KMS-11 (cell line): ENCODE measurements at regions not wholly inside any gene's neighbourhood (a gene's known extent, or its start where the extent isn't known, plus 50 kb on each side); places are given as distances from the start of the nearest gene placed in this dataset.

ENCODE experiments used
- H2AFZ ChIP-seq: fragments of 200-600 bp; sonication (generic); 2 replicates; pipeline ENCODE4 v1.6.1; 2016; ENCODE audit warnings: antibody characterized with exemption, mixed run types, low read depth
- H3K27ac ChIP-seq: fragments of 200-600 bp; sonication (generic); 2 replicates; pipeline ENCODE4 v1.6.1; 2016; ENCODE audit warnings: mild to moderate bottlenecking, mixed run types
- H3K27me3 ChIP-seq: fragments of 200-600 bp; sonication (generic); 2 replicates; pipeline ENCODE4 v1.6.1; 2017; ENCODE audit warnings: mild to moderate bottlenecking, low read depth, mixed run types, moderate library complexity; ENCODE audit not compliant: insufficient read depth
- H3K36me3 ChIP-seq: fragments of 200-600 bp; sonication (generic); 2 replicates; pipeline ENCODE4 v1.6.1; 2017; ENCODE audit warnings: mild to moderate bottlenecking, mixed run types; ENCODE audit not compliant: insufficient read depth
- H3K4me1 ChIP-seq: fragments of 200-600 bp; sonication (generic); 2 replicates; pipeline ENCODE4 v1.6.1; 2016; ENCODE audit warnings: mild to moderate bottlenecking, low read depth, mixed run types; ENCODE audit not compliant: poor library complexity, severe bottlenecking
- H3K4me2 ChIP-seq: fragments of 200-600 bp; sonication (generic); 2 replicates; pipeline ENCODE4 v1.7.0; 2016; ENCODE audit warnings: mild to moderate bottlenecking, mixed run types
- H3K4me3 ChIP-seq: fragments of 200-600 bp; sonication (generic); IDR thresholded peaks from 2 replicates; pipeline ENCODE4 v1.6.1; 2017; ENCODE audit warnings: low read depth, low read length, mixed read lengths; ENCODE audit not compliant: insufficient read depth
- H3K79me2 ChIP-seq: fragments of 200-600 bp; sonication (generic); 2 replicates; pipeline ENCODE4 v1.6.1; 2016; ENCODE audit warnings: low read depth, mixed run types; ENCODE audit not compliant: insufficient read depth
- H3K9ac ChIP-seq: fragments of 200-600 bp; sonication (generic); 2 replicates; pipeline ENCODE4 v1.6.1; 2016; ENCODE audit warnings: mild to moderate bottlenecking, mixed run types
- H4K20me1 ChIP-seq: fragments of 200-600 bp; sonication (generic); 2 replicates; pipeline ENCODE4 v1.6.1; 2016; ENCODE audit warnings: mild to moderate bottlenecking, mixed run types; ENCODE audit not compliant: insufficient read depth
- CTCF ChIP-seq: fragments of 200-600 bp; sonication (generic); conservative IDR thresholded peaks from 2 replicates; pipeline ENCODE4 v1.6.1; 2017; ENCODE audit warnings: low read depth, mild to moderate bottlenecking, antibody characterized with exemption, low read length, moderate library complexity, mixed read lengths

GRCh38 chr3:94414418-94414817 lies 351.6 kb downstream of the NSUN3 start:
- Histone ChIP-seq H4K20me1 (no peaks in the 10 kb centered on the region), H3K79me2 (no peaks in the 10 kb centered on the region), H2AFZ (no peak overlapping the region), H3K4me2 (no peak overlapping the region), H3K4me3 (no peak overlapping the region), H3K36me3 (no peaks in the 10 kb centered on the region), H3K27ac (no peak overlapping the region), H3K4me1 (no peaks in the 10 kb centered on the region), H3K27me3 (no peaks in the 10 kb centered on the region), H3K9ac (no peak overlapping the region)
- TF ChIP-seq CTCF, result no peak

GRCh38 chr3:94416768-94417167 lies 353.9 kb downstream of the NSUN3 start:
- no peak overlapping the region for H3K4me3 ChIP-seq
- no peak for TF ChIP-seq CTCF
- H2AFZ ChIP-seq, result no peak overlapping the region
- H3K27ac ChIP-seq, result no peak overlapping the region
- no peaks in the 10 kb centered on the region for H3K27me3 ChIP-seq
- H4K20me1 ChIP-seq, result no peaks in the 10 kb centered on the region
- H3K4me1 ChIP-seq, result no peaks in the 10 kb centered on the region
- H3K79me2 ChIP-seq, result no peaks in the 10 kb centered on the region
- no peak overlapping the region for H3K4me2 ChIP-seq
- H3K9ac ChIP-seq, result no peak overlapping the region
- no peaks in the 10 kb centered on the region for H3K36me3 ChIP-seq

GRCh38 chr3:94417963-94418455 lies 355.1 kb downstream of the NSUN3 start:
- H3K4me2 ChIP-seq, result no peak overlapping the region
- H3K27me3 ChIP-seq, result no peaks in the 10 kb centered on the region
- TF ChIP-seq CTCF, result no peak
- no peaks in the 10 kb centered on the region for H3K36me3 ChIP-seq
- no peak overlapping the region for H3K9ac ChIP-seq
- H3K27ac ChIP-seq, result no peak overlapping the region
- H3K79me2 ChIP-seq, result no peaks in the 10 kb centered on the region
- no peaks in the 10 kb centered on the region for H3K4me1 ChIP-seq
- H4K20me1 ChIP-seq, result no peaks in the 10 kb centered on the region
- no peak overlapping the region for H2AFZ ChIP-seq
- H3K4me3 ChIP-seq, result no peak overlapping the region

GRCh38 chr3:94420931-94421330 lies 358.1 kb downstream of the NSUN3 start:
- Histone ChIP-seq H3K36me3 (no peaks in the 10 kb centered on the region), H2AFZ (no peak overlapping the region), H3K4me1 (no peaks in the 10 kb centered on the region), H3K9ac (no peak overlapping the region), H4K20me1 (no peaks in the 10 kb centered on the region), H3K27ac (no peak overlapping the region), H3K4me2 (no peak overlapping the region), H3K27me3 (no peaks in the 10 kb centered on the region), H3K79me2 (no peaks in the 10 kb centered on the region), H3K4me3 (no peak overlapping the region)
- no peak for TF ChIP-seq CTCF
